ENCODE measurements at regions not wholly inside any gene's neighbourhood (a gene's known extent, or its start where the extent isn't known, plus 50 kb on each side); places are given as distances from the start of the nearest gene placed in this dataset.
"Not testable (repeated sequence)": the region's sequence is repeated elsewhere in the genome, so short reads cannot be mapped to it uniquely, and the experiment has no call there.

DNA sequence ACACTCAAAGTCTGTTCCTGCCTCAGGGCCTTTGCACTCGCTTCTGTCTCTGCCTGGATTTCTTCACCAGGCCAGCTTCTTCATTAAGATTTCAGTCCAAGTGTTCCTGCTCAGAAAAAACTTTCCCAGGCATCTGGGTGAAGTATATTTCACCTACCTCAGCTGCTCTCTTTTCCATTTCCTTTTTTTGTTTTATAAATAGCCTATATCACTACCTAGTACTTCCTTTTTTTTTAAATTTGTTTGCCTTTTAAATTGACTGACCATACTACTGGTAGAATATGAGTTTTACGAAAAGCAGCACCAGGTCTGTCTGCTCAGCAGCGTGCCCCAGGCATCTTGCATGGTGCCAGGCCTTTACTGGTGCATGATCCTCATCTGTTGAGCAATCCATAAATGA, 1064.4 kb downstream of the UQCRFS1 start:
- Mint-ChIP-seq H3K27me3 (peaks cover 1% of the 10 kb centered on the region), H3K4me3 (no peak overlapping the region), H3K36me3 (no peaks in the 10 kb centered on the region), H3K4me1 (ENCODE audit: low read depth) (no peaks in the 10 kb centered on the region), H3K9me3 (ENCODE audit: low read depth) (no peaks in the 10 kb centered on the region), H3K27ac (no peak overlapping the region)

DNA sequence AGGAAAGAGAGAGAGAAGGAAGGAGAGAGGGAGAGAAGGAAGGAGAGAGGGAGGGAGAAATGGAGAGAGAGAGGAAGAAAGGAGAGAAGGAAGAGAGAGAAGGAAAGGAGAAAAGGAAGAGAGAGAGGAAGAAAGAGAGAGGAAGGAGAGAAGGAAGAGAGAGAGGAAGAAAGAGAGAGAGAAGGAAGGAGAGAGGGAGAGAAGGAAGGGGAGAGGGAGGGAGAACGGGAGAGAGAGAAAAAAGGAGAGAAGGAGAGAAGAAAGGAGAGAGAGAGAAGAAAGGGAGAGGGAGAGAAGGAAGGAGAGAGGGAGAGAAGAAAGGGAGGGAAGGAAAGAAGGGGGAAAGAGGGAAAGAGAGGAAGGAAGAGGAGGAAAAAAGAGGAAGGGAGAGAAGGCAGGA, 1070.7 kb downstream of the UQCRFS1 start:
- H3K27me3 Mint-ChIP-seq: peaks cover 1% of the 10 kb centered on the region
- no peak overlapping the region for H3K4me3 Mint-ChIP-seq
- no peak overlapping the region for H3K27ac Mint-ChIP-seq
- H3K4me1 Mint-ChIP-seq (ENCODE audit: low read depth): no peaks in the 10 kb centered on the region
- peaks cover 2% of the 10 kb centered on the region for H3K36me3 Mint-ChIP-seq
- peaks cover 11% of the 10 kb centered on the region for H3K9me3 Mint-ChIP-seq (ENCODE audit: low read depth)

DNA sequence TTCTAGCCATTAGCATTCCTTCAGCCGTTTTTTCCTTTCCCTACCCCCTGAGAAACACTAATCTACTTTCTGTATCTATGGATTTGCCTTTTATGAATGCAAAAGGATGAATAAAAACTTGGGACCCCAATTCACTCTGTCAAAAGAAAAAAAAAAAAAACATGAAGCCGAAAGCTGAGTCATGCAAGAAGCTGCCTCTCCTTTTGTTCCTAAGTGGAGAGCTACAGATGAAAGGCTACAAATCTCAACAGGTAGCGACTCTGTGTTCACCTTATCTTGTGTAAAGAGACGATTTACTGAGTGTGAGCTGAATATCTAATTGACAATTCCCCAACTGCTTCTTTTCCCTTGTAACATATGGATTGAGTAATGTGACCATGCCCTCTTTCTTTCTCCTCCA, 1072.8 kb downstream of the UQCRFS1 start:
- no peak overlapping the region for H3K27ac Mint-ChIP-seq
- peaks cover 11% of the 10 kb centered on the region for H3K9me3 Mint-ChIP-seq (ENCODE audit: low read depth)
- no peaks in the 10 kb centered on the region for H3K4me1 Mint-ChIP-seq (ENCODE audit: low read depth)
- peaks cover 2% of the 10 kb centered on the region for H3K36me3 Mint-ChIP-seq
- H3K4me3 Mint-ChIP-seq: no peak overlapping the region
- H3K27me3 Mint-ChIP-seq: no peaks in the 10 kb centered on the region

DNA sequence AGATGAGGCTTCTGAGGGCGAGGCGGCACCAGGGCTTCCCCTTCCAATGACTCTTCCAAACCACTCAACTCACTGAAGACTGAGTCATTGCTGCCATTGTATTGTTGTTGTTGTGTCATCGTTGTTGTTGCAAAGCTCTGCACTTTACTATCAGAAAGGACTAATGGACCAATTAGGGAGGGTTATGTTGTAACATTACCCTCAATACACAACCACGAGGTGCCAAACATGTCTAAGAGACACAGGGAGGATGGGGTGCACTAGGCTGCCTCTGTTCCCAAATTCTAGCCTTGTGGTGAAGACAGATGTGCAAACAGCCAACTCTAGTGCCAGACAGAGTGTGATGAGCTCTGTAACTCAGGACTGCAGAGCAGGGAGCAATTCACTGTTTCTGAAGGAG, 1075.2 kb downstream of the UQCRFS1 start:
- Mint-ChIP-seq H3K9me3 (ENCODE audit: low read depth) (peaks cover 11% of the 10 kb centered on the region), H3K36me3 (peaks cover 2% of the 10 kb centered on the region), H3K27me3 (no peaks in the 10 kb centered on the region), H3K4me1 (ENCODE audit: low read depth) (no peaks in the 10 kb centered on the region), H3K4me3 (no peak overlapping the region), H3K27ac (no peak overlapping the region)

DNA sequence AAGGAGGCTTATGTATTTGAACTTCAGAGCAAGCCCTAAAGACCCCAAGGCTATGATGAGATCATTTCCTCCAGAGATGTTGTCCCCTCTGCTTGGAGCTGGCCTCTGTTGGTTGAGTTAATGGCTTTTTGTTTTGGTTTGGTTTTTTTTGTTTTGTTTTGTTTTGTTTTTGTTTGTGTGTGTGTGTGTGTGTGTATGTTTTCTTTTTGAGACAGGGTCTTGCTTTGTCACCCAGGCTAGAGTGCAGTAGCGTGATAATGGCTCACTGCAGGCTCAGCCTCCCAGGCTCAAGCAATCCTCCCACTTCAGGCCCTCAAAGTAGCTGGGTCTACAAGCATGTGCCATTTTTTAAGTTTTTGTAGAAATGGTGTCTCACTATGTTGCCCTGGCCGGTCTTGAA, 1076.2 kb downstream of the UQCRFS1 start:
- Mint-ChIP-seq H3K4me3 (no peak overlapping the region), H3K36me3 (peaks cover 2% of the 10 kb centered on the region), H3K27ac (no peak overlapping the region), H3K4me1 (ENCODE audit: low read depth) (no peaks in the 10 kb centered on the region), H3K27me3 (no peaks in the 10 kb centered on the region), H3K9me3 (ENCODE audit: low read depth) (peaks cover 11% of the 10 kb centered on the region)

DNA sequence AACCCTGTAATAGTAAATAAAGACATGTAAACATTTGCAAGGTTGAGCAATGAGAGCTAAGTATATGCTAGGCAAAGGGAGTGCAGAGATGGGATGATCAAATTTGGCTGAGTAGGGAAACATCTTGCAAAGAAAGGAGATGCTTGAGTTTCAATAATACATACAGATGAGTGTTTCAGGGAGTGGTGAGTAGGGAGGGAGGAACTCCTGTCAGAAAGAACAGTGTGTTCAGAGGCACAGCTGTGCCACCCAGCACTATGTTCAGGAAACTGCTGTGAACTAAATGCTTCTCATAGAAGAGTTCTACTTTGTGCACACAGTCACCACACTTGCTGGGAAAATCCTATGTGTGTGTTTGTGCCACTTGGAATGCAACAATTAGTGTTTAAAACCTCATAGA, 1077.1 kb downstream of the UQCRFS1 start:
- Mint-ChIP-seq H3K4me3 (no peak overlapping the region), H3K9me3 (ENCODE audit: low read depth) (peaks cover 8% of the 10 kb centered on the region)

DNA sequence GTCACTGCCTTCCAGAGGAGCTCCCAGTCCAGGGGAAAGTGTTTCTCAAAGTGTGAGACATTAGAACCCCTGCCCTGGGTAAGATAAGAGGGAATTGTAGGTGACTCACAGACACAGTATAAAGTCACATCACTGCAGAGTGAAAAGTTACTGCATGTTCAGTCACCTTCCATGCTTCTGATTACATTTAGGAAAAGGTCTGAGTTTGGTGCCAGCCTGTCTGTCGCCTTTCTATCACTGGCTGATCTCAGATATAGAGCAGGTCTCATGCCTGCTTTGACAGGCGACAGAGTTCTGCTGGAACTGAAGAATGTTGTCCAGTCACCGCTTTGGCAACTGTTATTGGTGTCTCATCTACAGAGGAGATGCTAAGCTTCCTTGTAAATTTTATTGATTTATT, 1078.6 kb downstream of the UQCRFS1 start:
- no peak overlapping the region for H3K27ac Mint-ChIP-seq
- H3K4me3 Mint-ChIP-seq: no peak overlapping the region
- no peaks in the 10 kb centered on the region for H3K4me1 Mint-ChIP-seq (ENCODE audit: low read depth)
- H3K27me3 Mint-ChIP-seq: no peaks in the 10 kb centered on the region
- no peaks in the 10 kb centered on the region for H3K9me3 Mint-ChIP-seq (ENCODE audit: low read depth)
- H3K36me3 Mint-ChIP-seq: no peaks in the 10 kb centered on the region

More for the DNA sequence above, 1077.1 kb downstream of the UQCRFS1 start:
- no peak overlapping the region for H3K27ac Mint-ChIP-seq
- H3K27me3 Mint-ChIP-seq: no peaks in the 10 kb centered on the region
- no peaks in the 10 kb centered on the region for H3K4me1 Mint-ChIP-seq (ENCODE audit: low read depth)
- H3K36me3 Mint-ChIP-seq: no peaks in the 10 kb centered on the region

DNA sequence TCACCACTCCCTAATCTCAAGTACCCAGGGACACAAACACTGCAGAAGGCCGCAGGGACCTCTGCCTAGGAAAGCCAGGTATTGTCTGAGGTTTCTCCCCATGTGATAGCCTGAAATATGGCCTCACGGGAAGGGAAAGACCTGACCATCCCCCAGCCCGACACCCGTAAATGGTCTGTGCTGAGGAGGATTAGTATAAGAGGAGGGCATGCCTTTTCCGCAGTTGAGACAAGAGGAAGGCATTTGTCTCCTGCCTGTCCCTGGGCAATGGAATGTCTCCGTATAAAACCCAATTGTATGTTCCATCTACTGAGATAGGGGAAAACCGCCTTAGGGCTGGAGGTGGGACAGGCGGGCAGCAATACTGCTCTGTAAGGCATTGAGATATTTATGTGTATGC, 1082.1 kb downstream of the UQCRFS1 start:
- not testable (repeated sequence) for H3K27me3 Mint-ChIP-seq; H3K36me3 Mint-ChIP-seq; H3K4me1 Mint-ChIP-seq (ENCODE audit: low read depth); H3K9me3 Mint-ChIP-seq (ENCODE audit: low read depth); H3K27ac Mint-ChIP-seq; H3K4me3 Mint-ChIP-seq

DNA sequence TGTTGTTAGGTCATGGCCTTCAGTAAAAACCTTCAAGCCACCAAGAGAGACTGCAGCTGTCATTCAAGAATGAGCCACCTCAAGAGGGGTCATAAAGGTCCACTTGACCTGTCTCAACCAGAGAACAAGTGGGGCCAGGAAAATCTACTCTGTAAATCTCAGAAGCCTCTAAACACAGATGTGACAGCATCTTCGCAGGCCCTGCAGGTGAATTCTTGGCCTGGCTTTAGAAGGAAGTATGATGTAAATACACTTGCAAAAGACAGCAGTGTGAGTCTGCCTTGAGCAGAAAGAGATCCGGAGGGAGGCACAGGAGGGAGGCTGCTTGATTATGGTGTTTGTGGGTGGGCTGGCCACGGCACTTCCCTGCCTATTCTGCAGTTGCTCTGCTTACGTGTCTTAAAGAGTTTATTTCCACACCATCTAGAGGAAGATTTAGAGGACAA, 1082.9 kb downstream of the UQCRFS1 start:
- H3K4me3 Mint-ChIP-seq: no peak overlapping the region
- no peaks in the 10 kb centered on the region for H3K36me3 Mint-ChIP-seq
- H3K4me1 Mint-ChIP-seq (ENCODE audit: low read depth): no peaks in the 10 kb centered on the region
- peaks cover 4% of the 10 kb centered on the region for H3K9me3 Mint-ChIP-seq (ENCODE audit: low read depth)
- no peaks in the 10 kb centered on the region for H3K27me3 Mint-ChIP-seq
- H3K27ac Mint-ChIP-seq: no peak overlapping the region

DNA sequence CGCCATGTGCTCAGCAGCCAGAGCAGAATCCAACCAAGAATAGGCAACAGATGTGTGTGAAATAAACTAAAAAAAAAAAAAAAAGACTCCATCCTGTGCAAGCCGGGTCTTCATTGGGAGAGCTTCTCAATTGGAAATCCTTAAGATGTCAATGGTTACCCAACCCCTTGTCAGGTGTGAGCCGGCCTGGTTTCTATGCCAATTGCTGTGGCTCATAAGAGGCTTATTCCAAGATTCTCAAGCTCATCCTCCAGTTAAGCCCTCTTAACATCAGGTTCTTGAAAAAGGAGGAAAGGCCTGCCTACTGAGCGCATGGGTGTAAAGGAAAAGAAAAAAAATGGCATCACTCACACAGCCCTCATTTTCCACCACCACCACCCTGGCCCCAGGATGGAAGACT, 1084.6 kb downstream of the UQCRFS1 start:
- Mint-ChIP-seq H3K27ac (no peak overlapping the region), H3K9me3 (ENCODE audit: low read depth) (peaks cover 8% of the 10 kb centered on the region), H3K4me1 (ENCODE audit: low read depth) (no peaks in the 10 kb centered on the region), H3K27me3 (no peaks in the 10 kb centered on the region), H3K36me3 (no peaks in the 10 kb centered on the region), H3K4me3 (no peak overlapping the region)

DNA sequence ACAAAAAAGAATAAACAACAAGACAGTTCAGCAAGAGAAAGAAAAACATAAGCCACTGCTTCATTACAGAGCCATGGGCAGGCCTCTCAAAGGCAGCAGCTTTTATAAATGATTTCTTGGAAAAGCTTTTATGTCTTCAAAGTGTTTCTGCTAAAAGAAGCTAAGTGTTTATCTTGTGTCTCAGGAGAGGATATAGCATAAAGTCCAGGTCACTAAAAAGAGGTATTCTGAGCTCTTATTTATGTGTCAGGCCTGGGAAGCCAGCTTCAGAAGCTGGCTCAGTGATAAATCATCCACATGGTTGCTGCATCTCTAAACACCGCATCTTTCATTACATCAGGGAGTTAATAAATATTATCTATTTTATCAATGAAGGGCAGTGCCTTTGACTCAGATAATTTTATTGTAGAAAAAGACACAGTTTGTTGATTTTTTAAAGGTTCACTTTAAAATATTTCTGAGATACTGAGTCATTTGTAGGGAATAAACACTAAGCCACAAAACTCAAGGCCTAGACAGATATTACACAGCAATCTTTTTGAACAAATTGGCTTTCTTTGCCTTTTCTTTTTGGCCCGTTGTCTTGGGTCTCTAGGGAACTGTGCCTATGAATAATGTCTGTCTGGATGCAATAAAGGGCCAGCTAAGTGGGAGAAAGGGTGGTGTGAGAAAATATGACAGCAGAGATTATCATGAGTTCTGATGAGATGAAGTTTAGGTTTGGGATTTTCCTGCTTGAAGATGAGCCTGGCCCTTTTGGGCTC, 1086.6 kb downstream of the UQCRFS1 start:
- Mint-ChIP-seq H3K27me3 (no peaks in the 10 kb centered on the region), H3K4me1 (ENCODE audit: low read depth) (no peaks in the 10 kb centered on the region), H3K27ac (no peak overlapping the region), H3K9me3 (ENCODE audit: low read depth) (peaks cover 8% of the 10 kb centered on the region), H3K4me3 (no peak overlapping the region), H3K36me3 (no peaks in the 10 kb centered on the region)

DNA sequence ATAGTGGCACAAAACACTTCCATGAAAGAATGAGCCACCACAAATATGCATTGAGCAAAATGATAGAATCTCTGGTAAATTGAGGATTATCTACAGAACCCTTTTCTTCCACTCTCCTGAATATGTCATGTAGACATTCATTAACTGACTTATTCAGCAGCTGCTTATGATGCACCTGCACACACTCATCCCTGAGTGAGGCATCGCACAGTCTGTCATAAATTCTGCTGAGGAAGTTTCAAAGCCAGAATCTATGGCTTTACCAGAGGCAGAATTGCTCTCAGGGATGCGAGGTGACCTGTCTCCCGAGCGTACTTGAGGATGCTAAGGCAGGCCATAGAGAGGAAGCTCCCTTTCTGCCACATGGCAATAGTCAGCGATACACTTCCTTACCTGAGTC, 1090.2 kb downstream of the UQCRFS1 start:
- Mint-ChIP-seq H3K36me3 (no peaks in the 10 kb centered on the region), H3K4me3 (no peak overlapping the region), H3K9me3 (ENCODE audit: low read depth) (peaks cover 4% of the 10 kb centered on the region), H3K27ac (no peak overlapping the region), H3K4me1 (ENCODE audit: low read depth) (no peaks in the 10 kb centered on the region), H3K27me3 (no peaks in the 10 kb centered on the region)

DNA sequence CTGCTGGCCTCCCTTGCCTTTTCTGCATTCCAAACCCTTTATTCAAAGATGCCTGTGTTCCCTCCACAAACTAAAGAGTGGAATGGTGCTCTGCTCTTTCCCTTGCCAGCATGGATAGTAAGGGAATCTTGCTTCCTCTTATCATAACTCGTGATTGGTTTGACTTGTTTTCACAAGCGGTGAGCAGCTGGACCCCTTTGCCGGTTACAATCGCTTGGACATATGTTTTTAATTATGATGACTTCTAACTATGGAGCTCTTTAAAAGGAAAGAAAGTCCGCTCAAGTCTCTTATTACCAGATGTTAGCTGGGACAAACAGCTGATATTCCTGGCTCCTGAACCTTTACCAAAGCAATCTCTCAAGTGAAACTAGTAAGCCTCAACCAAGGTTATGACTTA, 1094.7 kb downstream of the UQCRFS1 start:
- Mint-ChIP-seq H3K9me3 (ENCODE audit: low read depth) (peaks cover 4% of the 10 kb centered on the region), H3K4me3 (no peak overlapping the region), H3K36me3 (no peaks in the 10 kb centered on the region), H3K4me1 (ENCODE audit: low read depth) (no peaks in the 10 kb centered on the region), H3K27ac (no peak overlapping the region), H3K27me3 (no peaks in the 10 kb centered on the region)

DNA sequence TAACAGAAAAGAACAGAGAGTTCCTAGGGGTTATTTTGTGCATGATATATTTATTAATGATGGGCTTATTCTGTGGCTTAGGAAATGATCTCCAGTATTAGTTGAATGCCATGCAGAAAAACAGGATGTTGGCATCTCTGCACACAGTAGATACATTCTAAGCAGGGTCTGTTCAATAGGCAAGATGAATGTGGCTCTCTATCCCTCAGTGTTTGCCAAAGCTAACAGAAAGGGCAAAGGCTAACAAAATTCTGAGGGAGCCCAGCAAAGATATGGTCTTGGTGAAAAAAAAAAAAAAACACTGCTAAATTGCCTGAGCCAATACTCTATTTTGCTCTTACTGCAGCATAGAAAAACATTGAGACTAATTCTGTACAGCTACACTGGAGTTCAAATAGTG, 1095.8 kb downstream of the UQCRFS1 start:
- Mint-ChIP-seq H3K9me3 (ENCODE audit: low read depth) (peaks cover 4% of the 10 kb centered on the region), H3K4me3 (no peak overlapping the region), H3K27me3 (no peaks in the 10 kb centered on the region), H3K4me1 (ENCODE audit: low read depth) (no peaks in the 10 kb centered on the region), H3K27ac (no peak overlapping the region), H3K36me3 (no peaks in the 10 kb centered on the region)

DNA sequence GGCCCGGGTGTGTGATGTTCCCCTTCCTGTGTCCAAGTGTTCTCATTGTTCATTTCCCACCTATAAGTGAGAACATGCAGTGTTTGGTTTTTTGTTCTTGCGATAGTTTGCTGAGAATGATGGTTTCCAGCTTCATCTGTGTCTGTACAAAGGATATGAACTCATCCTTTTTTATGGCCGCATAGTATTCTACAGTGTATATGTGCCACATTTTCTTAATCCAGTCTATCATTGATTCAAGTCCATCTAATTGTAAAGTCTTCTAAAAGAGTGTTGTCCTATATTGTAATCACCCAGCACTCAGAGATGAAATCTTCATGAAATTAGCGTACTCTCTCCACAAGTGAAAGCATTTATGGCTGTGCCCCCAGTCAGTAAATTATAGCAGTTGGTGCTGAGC, 1096.6 kb downstream of the UQCRFS1 start:
- not testable (repeated sequence) for H3K27me3 Mint-ChIP-seq; H3K27ac Mint-ChIP-seq; H3K36me3 Mint-ChIP-seq; H3K9me3 Mint-ChIP-seq (ENCODE audit: low read depth); H3K4me1 Mint-ChIP-seq (ENCODE audit: low read depth); H3K4me3 Mint-ChIP-seq

DNA sequence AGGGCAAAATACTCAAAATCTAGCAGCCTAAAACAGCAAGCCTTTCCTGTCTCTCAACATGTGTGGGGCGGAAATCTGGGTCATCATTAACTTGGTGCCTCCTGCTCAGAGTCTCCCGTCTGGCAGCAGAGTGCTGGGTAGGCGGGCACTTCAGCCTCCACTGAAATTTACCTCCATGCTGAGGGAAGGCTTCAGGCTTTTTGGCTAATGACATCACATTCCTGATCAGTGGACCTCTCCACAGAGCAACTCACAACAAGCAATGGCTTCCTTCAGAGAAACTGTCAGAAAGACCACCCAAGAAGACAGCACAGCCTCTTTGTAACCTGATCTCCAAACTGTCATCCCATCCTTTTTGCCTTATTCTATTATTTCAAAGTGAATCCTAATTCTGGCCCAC, 1109.0 kb downstream of the UQCRFS1 start:
- Mint-ChIP-seq H3K9me3 (ENCODE audit: low read depth) (no peaks in the 10 kb centered on the region), H3K27me3 (peaks cover 3% of the 10 kb centered on the region), H3K27ac (no peak overlapping the region), H3K36me3 (no peaks in the 10 kb centered on the region), H3K4me3 (no peak overlapping the region), H3K4me1 (ENCODE audit: low read depth) (no peaks in the 10 kb centered on the region)

Data from activated naive CD8-positive, alpha-beta T cell (primary cell).